Esophagus squamous epithelium (tissue), 4 donors: ENCODE measurements at regions not wholly inside any gene's neighbourhood (a gene's known extent, or its start where the extent isn't known, plus 50 kb on each side); places are given as distances from the start of the nearest gene placed in this dataset.

ENCODE experiments used
- POLR2A ChIP-seq, 4 donors: fragments of 450-650 bp; IDR thresholded peaks; one replicate each; pipeline ENCODE4 v1.6.1; 2017; ENCODE audit warnings: antibody characterized with exemption in 4 of 4, mild to moderate bottlenecking in 4 of 4, moderate library complexity in 3 of 4
- TF ChIP-seq, protein P1 (sequence below), 6 experiments: fragments of 450-650 bp in 4 of 6; fragments of 200-600 bp in 2 of 6; sonication (generic) in 2 of 6; IDR thresholded peaks; one replicate each; pipeline ENCODE4 v1.5.1; 2016 to 2019; ENCODE audit warnings: antibody characterized with exemption in 6 of 6, mild to moderate bottlenecking in 4 of 6, moderate library complexity in 4 of 6

DNA sequence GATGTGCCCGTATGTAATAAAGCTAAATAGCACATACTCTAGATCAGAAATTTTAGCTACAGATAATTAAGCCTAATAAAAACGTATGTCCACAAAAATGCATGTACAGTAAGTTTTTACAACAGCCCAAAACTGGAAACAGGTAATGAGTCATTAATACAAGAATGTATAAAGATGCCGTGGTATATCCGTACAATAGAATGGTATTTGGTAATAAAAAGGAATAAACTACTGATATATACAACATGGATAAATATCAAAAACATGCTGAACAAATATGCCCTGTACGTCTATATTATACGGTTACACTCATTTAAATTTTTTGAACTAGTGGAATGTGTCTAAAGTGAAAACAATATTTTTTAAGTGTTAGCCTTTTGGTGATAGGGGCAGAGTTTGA lies 128.2 kb upstream of the ADGRB3 start:
- TF ChIP-seq, protein P1, sequence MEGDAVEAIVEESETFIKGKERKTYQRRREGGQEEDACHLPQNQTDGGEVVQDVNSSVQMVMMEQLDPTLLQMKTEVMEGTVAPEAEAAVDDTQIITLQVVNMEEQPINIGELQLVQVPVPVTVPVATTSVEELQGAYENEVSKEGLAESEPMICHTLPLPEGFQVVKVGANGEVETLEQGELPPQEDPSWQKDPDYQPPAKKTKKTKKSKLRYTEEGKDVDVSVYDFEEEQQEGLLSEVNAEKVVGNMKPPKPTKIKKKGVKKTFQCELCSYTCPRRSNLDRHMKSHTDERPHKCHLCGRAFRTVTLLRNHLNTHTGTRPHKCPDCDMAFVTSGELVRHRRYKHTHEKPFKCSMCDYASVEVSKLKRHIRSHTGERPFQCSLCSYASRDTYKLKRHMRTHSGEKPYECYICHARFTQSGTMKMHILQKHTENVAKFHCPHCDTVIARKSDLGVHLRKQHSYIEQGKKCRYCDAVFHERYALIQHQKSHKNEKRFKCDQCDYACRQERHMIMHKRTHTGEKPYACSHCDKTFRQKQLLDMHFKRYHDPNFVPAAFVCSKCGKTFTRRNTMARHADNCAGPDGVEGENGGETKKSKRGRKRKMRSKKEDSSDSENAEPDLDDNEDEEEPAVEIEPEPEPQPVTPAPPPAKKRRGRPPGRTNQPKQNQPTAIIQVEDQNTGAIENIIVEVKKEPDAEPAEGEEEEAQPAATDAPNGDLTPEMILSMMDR (IDR thresholded peaks at IDR 0.05), result no peak
- no peak for TF ChIP-seq POLR2A (IDR thresholded peaks at IDR 0.05)
